ENCODE measurements at regions not wholly inside any gene's neighbourhood (a gene's known extent, or its start where the extent isn't known, plus 50 kb on each side); places are given as distances from the start of the nearest gene placed in this dataset.

- Mint-ChIP-seq H3K27ac (no peak overlapping the region), H3K4me1 (peaks cover 7% of the 10 kb centered on the region), H3K9me3 (no peaks in the 10 kb centered on the region), H3K36me3 (no peaks in the 10 kb centered on the region), H3K27me3 (peaks cover 2% of the 10 kb centered on the region), H3K4me3 (no peak overlapping the region)
- DNase-seq (ENCODE audit: low spot score in 2 of 2) (no peak), ATAC-seq (ENCODE audit: low read depth) (no peak)
Measured at GRCh38 chr2:172285760-172286159, 141.6 kb upstream of the ITGA6 start.

GRCh38 chr2:172287190-172287589, 140.2 kb upstream of the ITGA6 start:
- Mint-ChIP-seq H3K27ac (no peak overlapping the region), H3K36me3 (no peaks in the 10 kb centered on the region), H3K4me1 (no peaks in the 10 kb centered on the region), H3K27me3 (peaks cover 7% of the 10 kb centered on the region), H3K4me3 (no peak overlapping the region), H3K9me3 (no peaks in the 10 kb centered on the region)
- ATAC-seq (ENCODE audit: low read depth) (no peak), DNase-seq (ENCODE audit: low spot score in 2 of 2) (no peak)

DNA sequence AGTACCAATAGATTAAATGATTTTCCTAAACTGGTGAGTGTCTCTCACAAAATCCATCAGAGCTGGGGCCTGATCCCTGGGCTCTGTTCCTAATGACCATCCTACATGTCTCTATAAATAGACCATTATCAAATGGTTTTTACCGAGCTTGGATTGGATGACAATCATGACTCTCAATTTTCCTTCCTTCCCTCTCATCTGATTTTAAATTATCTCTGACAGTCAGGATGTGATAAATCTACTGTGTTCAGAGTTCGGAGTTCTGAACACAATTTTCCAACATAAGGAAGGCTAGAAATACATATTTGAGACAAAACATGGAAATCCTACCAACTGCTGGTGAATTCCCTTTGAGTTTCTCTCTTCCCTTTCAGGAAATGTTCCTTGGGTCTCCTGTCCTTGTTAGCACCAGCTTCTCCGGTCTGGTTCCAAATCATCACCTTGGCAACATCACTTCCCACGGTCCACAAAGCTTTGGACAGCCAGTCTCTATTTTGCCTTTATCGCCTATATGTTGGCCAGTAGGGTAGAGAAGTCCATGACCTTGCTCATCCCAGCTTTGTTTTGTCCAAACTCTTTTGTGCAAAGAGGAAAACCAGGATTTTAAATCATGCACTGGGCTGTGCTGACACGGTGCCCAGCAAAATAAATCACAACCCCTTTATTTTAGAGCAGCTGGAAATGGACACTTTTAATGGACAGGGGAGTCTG, 139.6 kb upstream of the ITGA6 start:
- ATAC-seq (ENCODE audit: low read depth) (no peak), DNase-seq (ENCODE audit: low spot score in 2 of 2) (no peak)
- Mint-ChIP-seq H3K9me3 (no peaks in the 10 kb centered on the region), H3K27me3 (peaks cover 7% of the 10 kb centered on the region), H3K4me1 (no peaks in the 10 kb centered on the region), H3K27ac (no peak overlapping the region), H3K4me3 (no peak overlapping the region), H3K36me3 (no peaks in the 10 kb centered on the region)

- Mint-ChIP-seq H3K27me3 (peaks cover 9% of the 10 kb centered on the region), H3K36me3 (no peaks in the 10 kb centered on the region), H3K27ac (no peak overlapping the region), H3K9me3 (no peaks in the 10 kb centered on the region), H3K4me1 (no peaks in the 10 kb centered on the region), H3K4me3 (no peak overlapping the region)
- DNase-seq (ENCODE audit: low spot score in 2 of 2) (no peak), ATAC-seq (ENCODE audit: low read depth) (no peak)
Measured at GRCh38 chr2:172288603-172289002, 138.8 kb upstream of the ITGA6 start.

DNA sequence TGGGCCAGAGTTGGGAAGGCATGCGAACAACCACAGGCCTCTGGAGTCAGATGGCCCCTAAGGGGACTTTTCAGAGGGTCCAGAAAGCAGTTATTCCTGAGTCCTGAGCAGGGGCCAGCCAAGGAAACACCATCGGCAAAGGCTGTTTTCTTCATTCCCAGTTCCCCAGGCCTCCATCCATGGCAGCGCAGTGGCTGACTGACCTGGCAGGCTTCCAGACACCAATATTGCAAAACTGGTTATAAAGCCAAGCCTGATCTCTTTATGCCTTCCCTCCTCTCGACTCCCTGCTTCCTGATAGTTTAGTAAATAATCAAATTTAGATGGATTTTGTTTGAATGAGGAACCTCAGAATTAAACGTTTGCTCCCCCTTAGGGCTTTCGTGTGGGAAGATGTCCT, 133.4 kb upstream of the ITGA6 start:
- DNase-seq (ENCODE audit: low spot score in 2 of 2) (no peak), ATAC-seq (ENCODE audit: low read depth) (no peak)
- H3K4me3 Mint-ChIP-seq = no peak overlapping the region
- no peaks in the 10 kb centered on the region for H3K9me3 Mint-ChIP-seq
- no peaks in the 10 kb centered on the region for H3K4me1 Mint-ChIP-seq
- H3K36me3 Mint-ChIP-seq = no peaks in the 10 kb centered on the region
- peaks cover 15% of the 10 kb centered on the region for H3K27me3 Mint-ChIP-seq
- H3K27ac Mint-ChIP-seq = no peak overlapping the region

DNA sequence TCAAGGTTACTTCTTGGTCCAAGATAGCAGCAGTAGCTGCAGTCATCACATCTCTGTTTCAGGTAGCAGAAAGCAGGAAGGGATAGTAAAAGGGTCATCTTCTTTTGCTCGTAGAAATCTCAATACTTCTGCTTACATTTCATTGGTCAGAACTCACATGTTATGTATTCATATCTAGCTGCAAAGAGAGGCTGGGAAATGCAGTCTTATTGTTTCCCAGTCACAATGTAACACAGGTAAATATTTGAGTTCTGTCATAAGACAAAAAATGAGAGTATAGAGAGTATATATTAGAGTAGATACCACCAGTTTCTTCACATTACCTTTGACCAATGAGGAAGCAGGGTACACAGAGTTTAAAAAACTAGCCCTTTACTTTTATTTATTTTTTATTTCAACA, 132.4 kb upstream of the ITGA6 start:
- peaks cover 18% of the 10 kb centered on the region for H3K27me3 Mint-ChIP-seq
- H3K27ac Mint-ChIP-seq = no peak overlapping the region
- no peaks in the 10 kb centered on the region for H3K9me3 Mint-ChIP-seq
- DNase-seq (ENCODE audit: low spot score in 2 of 2) = no peak
- H3K4me3 Mint-ChIP-seq = no peak overlapping the region
- no peaks in the 10 kb centered on the region for H3K36me3 Mint-ChIP-seq
- no peaks in the 10 kb centered on the region for H3K4me1 Mint-ChIP-seq
- ATAC-seq (ENCODE audit: low read depth) = no peak

DNA sequence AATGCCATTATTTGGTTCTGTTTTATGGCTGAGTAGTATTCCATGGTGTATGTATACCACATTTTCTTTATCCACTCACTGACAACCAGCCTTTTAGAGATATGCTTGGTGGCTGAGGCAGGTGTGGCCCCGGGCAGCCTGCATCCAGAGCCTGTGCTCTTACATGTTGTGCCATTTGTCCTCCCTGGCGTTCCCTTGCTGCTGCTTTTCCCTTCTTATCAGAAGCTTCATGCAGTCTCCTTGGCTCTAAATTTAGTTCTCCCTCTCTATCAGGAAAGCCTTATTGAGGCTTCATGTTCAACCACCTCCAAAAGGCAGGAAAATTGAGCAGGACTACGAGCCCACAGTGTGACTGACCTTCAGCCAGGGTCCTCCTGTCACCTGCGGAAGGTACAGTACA, 131.7 kb upstream of the ITGA6 start:
- H3K4me1 Mint-ChIP-seq = no peaks in the 10 kb centered on the region
- no peak overlapping the region for H3K4me3 Mint-ChIP-seq
- no peak for DNase-seq (ENCODE audit: low spot score in 2 of 2)
- H3K27me3 Mint-ChIP-seq = peaks cover 22% of the 10 kb centered on the region
- H3K9me3 Mint-ChIP-seq = no peaks in the 10 kb centered on the region
- H3K36me3 Mint-ChIP-seq = no peaks in the 10 kb centered on the region
- no peak for ATAC-seq (ENCODE audit: low read depth)
- H3K27ac Mint-ChIP-seq = no peak overlapping the region

- no peak for DNase-seq (ENCODE audit: low spot score in 2 of 2)
- Mint-ChIP-seq H3K27ac (no peak overlapping the region), H3K4me3 (no peak overlapping the region), H3K4me1 (no peaks in the 10 kb centered on the region), H3K27me3 (peaks cover 18% of the 10 kb centered on the region), H3K36me3 (no peaks in the 10 kb centered on the region), H3K9me3 (peaks cover 4% of the 10 kb centered on the region)
- ATAC-seq (ENCODE audit: low read depth) = no peak
Measured at GRCh38 chr2:172296267-172297046, 130.9 kb upstream of the ITGA6 start.

GRCh38 chr2:172297531-172297930, 129.9 kb upstream of the ITGA6 start:
- DNase-seq (ENCODE audit: low spot score in 2 of 2) (no peak), ATAC-seq (ENCODE audit: low read depth) (no peak)
- Mint-ChIP-seq H3K36me3 (no peaks in the 10 kb centered on the region), H3K27me3 (peaks cover 18% of the 10 kb centered on the region), H3K9me3 (peaks cover 4% of the 10 kb centered on the region), H3K4me3 (no peak overlapping the region), H3K27ac (no peak overlapping the region), H3K4me1 (no peaks in the 10 kb centered on the region)

DNA sequence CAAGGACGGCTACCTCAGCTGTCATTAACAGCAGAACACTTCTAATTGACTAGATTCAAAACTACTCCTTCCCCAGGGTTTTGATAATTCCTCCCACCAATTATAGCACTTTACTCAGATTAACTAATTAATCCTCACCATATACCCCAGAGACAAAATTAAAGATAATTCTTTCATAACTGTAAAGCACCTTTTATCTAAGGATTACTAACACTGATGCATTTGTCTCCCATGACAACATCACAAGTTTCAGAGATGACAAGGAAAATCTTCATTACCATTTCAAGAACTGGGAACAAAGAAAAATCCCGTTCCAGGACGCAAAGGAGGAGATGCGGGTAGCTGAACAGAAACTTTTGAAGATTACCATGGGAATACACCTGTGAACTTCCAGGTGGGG, 129.4 kb upstream of the ITGA6 start:
- Mint-ChIP-seq H3K27me3 (peaks cover 17% of the 10 kb centered on the region), H3K36me3 (no peaks in the 10 kb centered on the region), H3K4me3 (no peak overlapping the region), H3K4me1 (no peaks in the 10 kb centered on the region), H3K9me3 (peaks cover 4% of the 10 kb centered on the region), H3K27ac (no peak overlapping the region)
- DNase-seq (ENCODE audit: low spot score in 2 of 2) (no peak), ATAC-seq (ENCODE audit: low read depth) (no peak)

DNA sequence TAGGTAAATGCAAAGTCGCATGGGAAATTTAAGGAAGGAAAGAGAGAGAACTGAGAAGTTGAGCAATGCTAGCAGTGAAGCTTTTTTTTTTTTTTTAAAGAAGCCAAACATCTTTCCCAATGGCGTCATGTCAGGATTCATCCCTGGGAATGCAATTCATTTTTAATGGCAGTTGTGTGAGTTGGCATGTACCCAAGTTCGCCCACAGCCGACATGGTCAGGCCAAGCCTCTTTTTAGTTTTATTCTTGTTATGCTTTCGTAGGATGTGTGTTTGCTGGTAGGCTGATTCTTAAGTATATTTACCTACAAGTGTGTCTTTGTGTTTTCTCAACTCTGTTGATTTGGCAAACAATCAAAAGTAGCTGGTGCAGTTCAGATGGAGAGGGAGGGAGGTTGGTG, 127.6 kb upstream of the ITGA6 start:
- Mint-ChIP-seq H3K27ac (no peak overlapping the region), H3K36me3 (no peaks in the 10 kb centered on the region), H3K4me3 (no peak overlapping the region), H3K4me1 (no peaks in the 10 kb centered on the region), H3K9me3 (peaks cover 4% of the 10 kb centered on the region), H3K27me3 (peaks cover 22% of the 10 kb centered on the region)
- DNase-seq (ENCODE audit: low spot score in 2 of 2) (no peak), ATAC-seq (ENCODE audit: low read depth) (no peak)

- Mint-ChIP-seq H3K36me3 (no peaks in the 10 kb centered on the region), H3K27ac (no peak overlapping the region), H3K4me1 (no peaks in the 10 kb centered on the region), H3K27me3 (peaks cover 20% of the 10 kb centered on the region), H3K4me3 (no peak overlapping the region), H3K9me3 (peaks cover 4% of the 10 kb centered on the region)
- ATAC-seq (ENCODE audit: low read depth) (no peak), DNase-seq (ENCODE audit: low spot score in 2 of 2) (no peak)
Measured at GRCh38 chr2:172300851-172301250, 126.5 kb upstream of the ITGA6 start.

GRCh38 chr2:172305066-172305465, 122.3 kb upstream of the ITGA6 start:
- H3K36me3 Mint-ChIP-seq = no peaks in the 10 kb centered on the region

GRCh38 chr2:172307800-172308199, 119.6 kb upstream of the ITGA6 start:
- Mint-ChIP-seq H3K27me3 (peaks cover 11% of the 10 kb centered on the region), H3K36me3 (no peaks in the 10 kb centered on the region), H3K9me3 (no peaks in the 10 kb centered on the region), H3K4me1 (no peaks in the 10 kb centered on the region), H3K27ac (no peak overlapping the region), H3K4me3 (no peak overlapping the region)
- ATAC-seq (ENCODE audit: low read depth) (no peak), DNase-seq (ENCODE audit: low spot score in 2 of 2) (no peak)

More at GRCh38 chr2:172305066-172305465, 122.3 kb upstream of the ITGA6 start:
- Mint-ChIP-seq H3K4me3 (no peak overlapping the region), H3K27me3 (peaks cover 15% of the 10 kb centered on the region), H3K9me3 (peaks cover 4% of the 10 kb centered on the region), H3K27ac (no peak overlapping the region), H3K4me1 (no peaks in the 10 kb centered on the region)
- DNase-seq (ENCODE audit: low spot score in 2 of 2) = no peak
- ATAC-seq (ENCODE audit: low read depth) = no peak
